ENCODE measurements at regions not wholly inside any gene's neighbourhood (a gene's known extent, or its start where the extent isn't known, plus 50 kb on each side); places are given as distances from the start of the nearest gene placed in this dataset.

GRCh38 chr13:40116008-40116407 lies 460.5 kb downstream of the COG6 start:
- intact Hi-C loops (cut with DNase I) = no loop called here
- Histone ChIP-seq H3K27me3 (no peaks in the 10 kb centered on the region), H3K36me3 (no peaks in the 10 kb centered on the region), H3K9me3 (no peaks in the 10 kb centered on the region), H3K9ac (ENCODE audit: low read depth in 2 of 2, low read length in 2 of 2) (peak overlapping the region in 1 of 2 donors; percentile 9), H3K27ac (no peak overlapping the region), H3K4me1 (no peaks in the 10 kb centered on the region), H3K4me3 (no peak overlapping the region)
- peak; percentile 75 for DNase-seq
- TF ChIP-seq, protein P1, sequence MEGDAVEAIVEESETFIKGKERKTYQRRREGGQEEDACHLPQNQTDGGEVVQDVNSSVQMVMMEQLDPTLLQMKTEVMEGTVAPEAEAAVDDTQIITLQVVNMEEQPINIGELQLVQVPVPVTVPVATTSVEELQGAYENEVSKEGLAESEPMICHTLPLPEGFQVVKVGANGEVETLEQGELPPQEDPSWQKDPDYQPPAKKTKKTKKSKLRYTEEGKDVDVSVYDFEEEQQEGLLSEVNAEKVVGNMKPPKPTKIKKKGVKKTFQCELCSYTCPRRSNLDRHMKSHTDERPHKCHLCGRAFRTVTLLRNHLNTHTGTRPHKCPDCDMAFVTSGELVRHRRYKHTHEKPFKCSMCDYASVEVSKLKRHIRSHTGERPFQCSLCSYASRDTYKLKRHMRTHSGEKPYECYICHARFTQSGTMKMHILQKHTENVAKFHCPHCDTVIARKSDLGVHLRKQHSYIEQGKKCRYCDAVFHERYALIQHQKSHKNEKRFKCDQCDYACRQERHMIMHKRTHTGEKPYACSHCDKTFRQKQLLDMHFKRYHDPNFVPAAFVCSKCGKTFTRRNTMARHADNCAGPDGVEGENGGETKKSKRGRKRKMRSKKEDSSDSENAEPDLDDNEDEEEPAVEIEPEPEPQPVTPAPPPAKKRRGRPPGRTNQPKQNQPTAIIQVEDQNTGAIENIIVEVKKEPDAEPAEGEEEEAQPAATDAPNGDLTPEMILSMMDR (IDR thresholded peaks at IDR 0.05) = no peak

DNA sequence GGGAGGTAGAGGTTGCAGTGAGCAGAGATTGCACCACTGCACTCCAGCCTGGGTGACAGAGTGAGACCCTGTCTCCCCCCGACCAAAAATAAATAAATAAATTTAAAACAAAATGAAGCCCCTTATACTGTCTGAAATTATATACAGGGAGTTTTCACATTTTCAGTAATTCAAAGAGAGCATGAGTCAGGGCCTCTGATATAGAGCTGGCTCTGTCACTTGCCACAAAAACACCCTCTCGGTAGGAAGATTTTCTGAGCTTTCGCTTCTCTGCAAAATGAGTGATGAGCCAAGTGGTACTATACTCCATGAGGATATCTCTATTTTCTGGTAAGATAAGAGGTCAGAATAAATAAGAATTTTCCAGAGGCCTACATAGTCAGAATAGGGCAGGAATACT lies 462.9 kb downstream of the COG6 start:
- intact Hi-C loops (cut with DNase I) = no loop called here
- Histone ChIP-seq H3K4me1 (no peaks in the 10 kb centered on the region), H3K27ac (no peak overlapping the region), H3K4me3 (no peak overlapping the region), H3K9me3 (no peaks in the 10 kb centered on the region), H3K36me3 (no peaks in the 10 kb centered on the region), H3K27me3 (no peaks in the 10 kb centered on the region), H3K9ac (ENCODE audit: low read depth in 2 of 2, low read length in 2 of 2) (no peak overlapping the region)
- TF ChIP-seq, protein P1 (IDR thresholded peaks at IDR 0.05) = no peak
- DNase-seq = no peak

DNA sequence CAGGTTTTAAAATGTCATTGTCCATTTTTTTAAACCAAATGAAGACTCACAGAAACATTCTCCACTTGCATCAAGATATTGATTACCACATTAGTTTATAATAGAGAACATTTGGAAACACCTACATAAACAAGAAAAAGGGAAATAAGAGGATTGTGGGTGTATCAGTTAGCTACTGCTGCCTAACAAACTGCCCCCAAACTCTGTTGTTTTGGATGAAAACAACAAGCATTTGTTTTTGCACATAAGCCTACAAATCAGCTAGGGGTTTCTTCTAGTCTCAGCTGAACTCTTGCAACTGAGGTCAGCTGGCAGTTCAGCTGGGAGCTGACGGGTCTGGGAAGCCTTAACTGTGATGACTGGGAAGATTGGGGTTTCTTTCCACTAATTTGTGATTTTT lies 464.4 kb downstream of the COG6 start:
- H3K4me1 ChIP-seq = no peaks in the 10 kb centered on the region
- no peak for DNase-seq
- H3K36me3 ChIP-seq = no peaks in the 10 kb centered on the region
- intact Hi-C loops (cut with DNase I) = no loop called here
- no peak overlapping the region for H3K27ac ChIP-seq
- no peak overlapping the region for H3K9ac ChIP-seq (ENCODE audit: low read depth in 2 of 2, low read length in 2 of 2)
- TF ChIP-seq, protein P1 (IDR thresholded peaks at IDR 0.05) = no peak
- no peaks in the 10 kb centered on the region for H3K27me3 ChIP-seq
- no peak overlapping the region for H3K4me3 ChIP-seq
- no peaks in the 10 kb centered on the region for H3K9me3 ChIP-seq

- TF ChIP-seq, protein P1 (IDR thresholded peaks at IDR 0.05) = no peak
- Histone ChIP-seq H3K27ac (no peak overlapping the region), H3K27me3 (no peaks in the 10 kb centered on the region)
Observed at GRCh38 chr13:40120288-40120687, 464.8 kb downstream of the COG6 start.

GRCh38 chr13:40120781-40121180 lies 465.3 kb downstream of the COG6 start:
- H3K9ac ChIP-seq (ENCODE audit: low read depth in 2 of 2, low read length in 2 of 2) = no peak overlapping the region
- no peak overlapping the region for H3K4me3 ChIP-seq
- no peaks in the 10 kb centered on the region for H3K9me3 ChIP-seq
- H3K27ac ChIP-seq = no peak overlapping the region
- H3K36me3 ChIP-seq = no peaks in the 10 kb centered on the region
- no peak for DNase-seq
- intact Hi-C loops (cut with DNase I) = no loop called here
- TF ChIP-seq, protein P1 (IDR thresholded peaks at IDR 0.05) = no peak
- no peaks in the 10 kb centered on the region for H3K27me3 ChIP-seq
- H3K4me1 ChIP-seq = no peaks in the 10 kb centered on the region

More at GRCh38 chr13:40120288-40120687, 464.8 kb downstream of the COG6 start:
- intact Hi-C loops (cut with DNase I) = no loop called here
- no peak for DNase-seq
- Histone ChIP-seq H3K4me3 (no peak overlapping the region), H3K9ac (ENCODE audit: low read depth in 2 of 2, low read length in 2 of 2) (no peak overlapping the region), H3K4me1 (no peaks in the 10 kb centered on the region), H3K36me3 (no peaks in the 10 kb centered on the region), H3K9me3 (no peaks in the 10 kb centered on the region)

GRCh38 chr13:40121722-40122121 lies 466.3 kb downstream of the COG6 start:
- no peak overlapping the region for H3K27ac ChIP-seq
- H3K27me3 ChIP-seq = no peaks in the 10 kb centered on the region
- H3K4me3 ChIP-seq = no peak overlapping the region
- TF ChIP-seq, protein P1 (IDR thresholded peaks at IDR 0.05) = no peak
- H3K9ac ChIP-seq (ENCODE audit: low read depth in 2 of 2, low read length in 2 of 2) = no peak overlapping the region
- H3K36me3 ChIP-seq = no peaks in the 10 kb centered on the region
- DNase-seq = no peak
- no peaks in the 10 kb centered on the region for H3K4me1 ChIP-seq
- no peaks in the 10 kb centered on the region for H3K9me3 ChIP-seq
- intact Hi-C loops (cut with DNase I) = no loop called here

All from colonic mucosa (tissue), 4 donors.